Common myeloid progenitor, CD34-positive (primary cell): ENCODE measurements at regions not wholly inside any gene's neighbourhood (a gene's known extent, or its start where the extent isn't known, plus 50 kb on each side); places are given as distances from the start of the nearest gene placed in this dataset.

Source experiments
- CTCF ChIA-PET: fragments of 350-600 bp; sonication (Branson Sonifier 250); formaldehyde crosslinking; loops from one replicate; lab custom pipeline; 2021; ENCODE audit warnings: antibody characterized with exemption; lab: Charles Lee
- POLR2A ChIA-PET: fragments of 350-600 bp; sonication (Branson Sonifier 250); formaldehyde crosslinking; loops from one replicate; lab custom pipeline; 2021; ENCODE audit warnings: antibody characterized with exemption; lab: Charles Lee
- DNase-seq, 3 donors: peaks; one replicate each; pipeline versions ENCODE4 v3.0.0 to v3.0.0-alpha.2; 2013
- H3K27ac ChIP-seq, 2 experiments: 1 replicate in 1 of 2; 2 replicates in 1 of 2; pipeline ENCODE4 v1.7.0; 2013; ENCODE audit warnings: inconsistent platforms in 2 of 2, low read length in 2 of 2, mild to moderate bottlenecking in 2 of 2, low read depth in 1 of 2, moderate library complexity in 1 of 2; ENCODE audit not compliant: severe bottlenecking in 2 of 2, insufficient read depth in 1 of 2, poor library complexity in 1 of 2
- H3K27me3 ChIP-seq, 5 experiments: replicated peaks in 2 of 5; 1 replicate in 3 of 5; 2 replicates in 2 of 5; pipeline versions ENCODE4 v1.6.1 to v1.7.0; 2013; ENCODE audit warnings: low read length in 4 of 5, mild to moderate bottlenecking in 2 of 5, moderate library complexity in 2 of 5, inconsistent platforms in 1 of 5; ENCODE audit not compliant: insufficient read depth in 5 of 5, control insufficient read depth in 4 of 5
- H3K36me3 ChIP-seq, 4 experiments: 1 replicate in 2 of 4; 2 replicates in 2 of 4; pipeline versions ENCODE4 v1.6.1 to v1.7.0; 2013; ENCODE audit warnings: low read length in 3 of 4, control low read depth in 1 of 4, mild to moderate bottlenecking in 1 of 4; ENCODE audit not compliant: control insufficient read depth in 4 of 4, insufficient read depth in 4 of 4
- H3K4me1 ChIP-seq, 4 experiments: 1 replicate in 3 of 4; 2 replicates in 1 of 4; pipeline versions ENCODE4 v1.6.1 to v1.7.1; 2013; ENCODE audit warnings: low read length in 3 of 4, mild to moderate bottlenecking in 3 of 4, control low read depth in 1 of 4, inconsistent platforms in 1 of 4, moderate library complexity in 1 of 4; ENCODE audit not compliant: control insufficient read depth in 4 of 4, insufficient read depth in 4 of 4; ENCODE audit errors: control extremely low read depth in 1 of 4
- H3K4me3 ChIP-seq, 7 experiments: 1 replicate in 4 of 7; 2 replicates in 3 of 7; pipeline versions ENCODE4 v1.5.1 to v1.7.0; 2013; ENCODE audit warnings: mild to moderate bottlenecking in 7 of 7, low read length in 6 of 7, moderate library complexity in 6 of 7, inconsistent platforms in 2 of 7, low read depth in 2 of 7, control low read depth in 1 of 7; ENCODE audit not compliant: insufficient read depth in 4 of 7, control insufficient read depth in 1 of 7; ENCODE audit errors: extremely low read depth in 1 of 7
- H3K9me3 ChIP-seq, 5 experiments: 1 replicate in 4 of 5; 2 replicates in 1 of 5; pipeline versions ENCODE4 v1.6.1 to v1.7.1; 2013; ENCODE audit warnings: low read length in 4 of 5, mild to moderate bottlenecking in 2 of 5, inconsistent platforms in 1 of 5, low read depth in 1 of 5, moderate library complexity in 1 of 5; ENCODE audit not compliant: control insufficient read depth in 4 of 5, insufficient read depth in 2 of 5; ENCODE audit errors: control extremely low read depth in 1 of 5
- WGBS: methylation state at CpG from one replicate; pipeline ENCODE4 v1.1.5; 2013; ENCODE audit not compliant: insufficient coverage; 5-methylcytosine and 5-hydroxymethylcytosine counted together

DNA sequence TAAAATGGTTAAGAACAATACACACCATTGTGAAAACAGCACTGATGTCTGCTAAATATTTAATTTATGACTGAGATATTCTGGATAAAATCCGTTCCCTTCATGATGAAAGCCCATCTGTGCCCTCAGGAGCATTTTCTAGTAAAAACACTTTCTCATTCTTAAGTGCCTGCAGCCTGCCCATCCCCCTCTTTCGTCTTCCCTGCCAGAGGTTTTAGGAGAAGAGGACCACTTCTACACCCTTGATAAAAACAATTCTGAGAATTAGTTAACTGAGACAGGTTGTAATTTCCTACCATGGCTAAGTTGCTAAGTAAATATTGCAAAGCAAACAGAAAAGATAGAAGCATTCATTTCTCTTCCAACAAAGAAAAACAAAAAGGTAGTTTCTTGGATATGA, 272.6 kb downstream of the ATPSCKMT start:
- Histone ChIP-seq H3K4me3 (no peak overlapping the region), H3K36me3 (no peaks in the 10 kb centered on the region), H3K9me3 (no peaks in the 10 kb centered on the region), H3K27me3 (no peaks in the 10 kb centered on the region), H3K27ac (no peak overlapping the region), H3K4me1 (no peaks in the 10 kb centered on the region)
- ChIA-PET CTCF (no interaction called here), POLR2A (no interaction called here)
- DNase-seq = no peak
- WGBS = no CpG with 5 or more reads among the region's 2 CpGs

GRCh38 chr5:9976621-9977020, 273.1 kb downstream of the ATPSCKMT start:
- Histone ChIP-seq H3K36me3 (no peaks in the 10 kb centered on the region), H3K9me3 (no peaks in the 10 kb centered on the region), H3K4me3 (no peak overlapping the region), H3K27ac (no peak overlapping the region), H3K27me3 (no peaks in the 10 kb centered on the region), H3K4me1 (no peaks in the 10 kb centered on the region)
- DNase-seq = no peak
- ChIA-PET CTCF (no interaction called here), POLR2A (no interaction called here)
- WGBS = 97% methylated on average over 3 of the region's 3 CpGs

DNA sequence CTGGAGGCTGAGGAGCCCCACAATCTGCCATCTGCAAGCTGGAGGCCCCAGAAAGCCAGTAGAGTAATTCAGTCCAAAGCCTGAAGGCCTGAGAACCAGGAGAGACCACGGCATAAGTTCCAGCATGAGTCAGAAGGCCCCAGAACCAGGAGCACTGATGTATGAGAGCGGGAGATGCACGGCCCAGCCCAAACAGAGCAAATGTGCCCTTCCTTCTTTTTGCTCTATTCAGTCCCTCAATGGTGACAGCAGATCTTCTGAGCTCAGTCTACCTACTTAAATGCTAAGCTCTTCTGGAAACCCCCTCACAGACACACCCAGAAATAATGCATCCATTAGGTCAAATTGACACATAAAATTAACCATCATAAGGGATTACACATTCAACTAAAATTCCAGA, 277.6 kb downstream of the ATPSCKMT start:
- POLR2A ChIA-PET = no interaction called here
- Histone ChIP-seq H3K27me3 (no peaks in the 10 kb centered on the region), H3K4me3 (no peak overlapping the region), H3K4me1 (no peaks in the 10 kb centered on the region), H3K27ac (no peak overlapping the region), H3K9me3 (peaks cover 0 to 2% (median 0%) of the 10 kb centered on the region in 5 experiments), H3K36me3 (no peaks in the 10 kb centered on the region)
- 86% methylated on average over 3 of the region's 3 CpGs for WGBS
- DNase-seq = no peak
- CTCF ChIA-PET = no interaction called here

- no peaks in the 10 kb centered on the region for H3K4me1 ChIP-seq
Observed at GRCh38 chr5:9971301-9971700, 278.4 kb downstream of the ATPSCKMT start.

DNA sequence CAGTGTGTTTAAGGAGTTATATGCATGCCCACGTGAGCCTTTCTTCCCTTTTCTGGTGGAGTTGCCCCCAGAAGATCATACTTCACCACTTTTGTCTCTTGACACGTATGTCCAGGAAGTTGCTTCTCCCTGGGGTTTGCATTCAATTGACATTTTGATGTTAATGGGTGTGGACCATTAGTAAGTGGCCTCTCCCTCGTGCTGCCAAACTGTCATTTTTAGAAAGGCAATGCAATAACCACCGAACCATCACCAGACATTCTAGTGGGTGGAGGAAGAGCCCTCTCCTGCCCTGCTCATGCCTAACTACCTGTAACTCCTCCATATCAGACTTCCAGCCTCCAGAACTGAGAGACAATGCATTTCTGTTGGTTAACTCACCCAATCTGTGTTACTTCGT, 290.8 kb downstream of the ATPSCKMT start:
- ChIA-PET POLR2A (no interaction called here), CTCF (no interaction called here)
- H3K27ac ChIP-seq = no peak overlapping the region
- 80% methylated on average over 1 of the region's 5 CpGs for WGBS
- no peaks in the 10 kb centered on the region for H3K4me1 ChIP-seq
- no peaks in the 10 kb centered on the region for H3K27me3 ChIP-seq
- DNase-seq = no peak
- H3K4me3 ChIP-seq = no peak overlapping the region
- no peaks in the 10 kb centered on the region for H3K36me3 ChIP-seq
- no peaks in the 10 kb centered on the region for H3K9me3 ChIP-seq

More at GRCh38 chr5:9971301-9971700, 278.4 kb downstream of the ATPSCKMT start:
- Histone ChIP-seq H3K27ac (no peak overlapping the region), H3K4me3 (no peak overlapping the region), H3K36me3 (no peaks in the 10 kb centered on the region), H3K9me3 (peaks cover 0 to 2% (median 0%) of the 10 kb centered on the region in 5 experiments), H3K27me3 (no peaks in the 10 kb centered on the region)
- 65% methylated on average over 3 of the region's 6 CpGs for WGBS
- ChIA-PET POLR2A (no interaction called here), CTCF (no interaction called here)
- DNase-seq = no peak

DNA sequence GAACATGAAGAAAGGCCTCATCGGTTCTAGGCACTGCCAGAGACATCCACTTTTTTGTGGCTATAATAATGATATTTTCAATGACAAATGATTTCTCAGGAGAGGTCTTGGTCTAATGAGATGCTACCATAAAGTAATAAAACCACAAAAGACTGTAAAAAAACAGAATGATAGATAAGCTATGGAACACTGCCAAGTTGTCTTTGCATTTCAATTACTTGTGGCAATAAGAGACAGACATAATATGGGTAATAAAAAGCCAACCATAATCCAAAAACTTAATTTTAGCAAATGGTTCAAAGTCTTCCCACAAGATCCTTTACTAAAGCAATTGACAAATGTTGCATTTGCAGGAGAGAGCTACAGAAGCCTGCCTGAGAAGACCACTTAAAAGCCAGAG, 292.5 kb downstream of the ATPSCKMT start:
- Histone ChIP-seq H3K9me3 (no peaks in the 10 kb centered on the region), H3K27me3 (no peaks in the 10 kb centered on the region), H3K27ac (no peak overlapping the region), H3K36me3 (no peaks in the 10 kb centered on the region), H3K4me3 (no peak overlapping the region), H3K4me1 (no peaks in the 10 kb centered on the region)
- CTCF ChIA-PET = no interaction called here
- WGBS = no CpG with 5 or more reads among the region's 1 CpG
- POLR2A ChIA-PET = no interaction called here
- DNase-seq = no peak

DNA sequence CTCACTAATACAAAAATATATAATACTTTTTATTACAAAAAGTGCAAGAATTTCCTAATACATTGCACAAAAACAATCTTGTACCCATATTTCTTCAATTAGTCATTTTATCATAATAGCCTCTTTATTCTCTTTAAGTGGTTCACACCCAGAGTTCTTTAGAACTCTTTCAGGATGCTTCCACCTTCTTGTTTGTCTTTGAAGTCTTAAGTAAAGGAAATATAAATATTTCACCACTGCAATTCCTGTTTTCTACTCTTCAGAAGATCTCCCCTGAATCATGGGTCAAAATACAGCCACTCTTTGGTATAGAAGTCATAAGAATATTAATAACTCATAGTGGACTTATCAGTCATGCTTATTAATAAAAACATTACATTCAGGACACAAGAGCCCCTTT, 293.0 kb downstream of the ATPSCKMT start:
- ChIA-PET POLR2A (no interaction called here), CTCF (no interaction called here)
- no peaks in the 10 kb centered on the region for H3K36me3 ChIP-seq

More for the DNA sequence above, 293.0 kb downstream of the ATPSCKMT start:
- Histone ChIP-seq H3K4me3 (no peak overlapping the region), H3K4me1 (no peaks in the 10 kb centered on the region), H3K27me3 (no peaks in the 10 kb centered on the region), H3K9me3 (no peaks in the 10 kb centered on the region), H3K27ac (no peak overlapping the region)
- DNase-seq = no peak
